Activated CD8-positive, alpha-beta T cell treated with anti-CD3 and anti-CD28 coated beads for 36 hours (primary cell): ENCODE measurements at regions not wholly inside any gene's neighbourhood (a gene's known extent, or its start where the extent isn't known, plus 50 kb on each side); places are given as distances from the start of the nearest gene placed in this dataset.

Experiments used
- ATAC-seq: fragments of 200-7000 bp; cut with Tn5 transposase; one replicate; pipeline ENCODE4 v1.10.0; 2021; ENCODE audit warnings: mild to moderate bottlenecking, moderate library complexity
- CTCF ChIA-PET: fragments of 350-600 bp; sonication (Branson Sonifier 250); formaldehyde crosslinking; loops from one replicate; lab custom pipeline; 2021; ENCODE audit warnings: antibody characterized with exemption; lab: Charles Lee
- POLR2A ChIA-PET: fragments of 350-600 bp; sonication (Branson Sonifier 250); formaldehyde crosslinking; loops from one replicate; lab custom pipeline; 2021; ENCODE audit warnings: antibody characterized with exemption; lab: Charles Lee
- DNase-seq: peaks from one replicate; pipeline ENCODE4 v3.0.0-alpha.2; 2020
- H3K27ac Mint-ChIP-seq: one replicate; pipeline ENCODE4 v1.8.0; 2021; ENCODE audit warnings: mild to moderate bottlenecking, mixed read lengths
- H3K27me3 Mint-ChIP-seq: one replicate; pipeline ENCODE4 v1.8.0; 2021; ENCODE audit warnings: mixed read lengths
- H3K36me3 Mint-ChIP-seq: one replicate; pipeline ENCODE4 v1.8.0; 2021; ENCODE audit warnings: low read depth, mixed read lengths
- H3K4me1 Mint-ChIP-seq: one replicate; pipeline ENCODE4 v1.8.0; 2021; ENCODE audit warnings: low read depth, mixed read lengths
- H3K4me3 Mint-ChIP-seq: one replicate; pipeline ENCODE4 v1.8.0; 2021; ENCODE audit warnings: mild to moderate bottlenecking, moderate library complexity, mixed read lengths
- H3K9me3 Mint-ChIP-seq: one replicate; pipeline ENCODE4 v1.8.0; 2021; ENCODE audit warnings: mixed read lengths
- CTCF ChIP-seq: fragments of 200-600 bp; IDR thresholded peaks from one replicate; pipeline ENCODE4 v1.8.0; 2022; ENCODE audit warnings: antibody characterized with exemption, mild to moderate bottlenecking
- intact Hi-C: fragments of 100-400 bp; cut with micrococcal nuclease; formaldehyde crosslinking; loops from one replicate; pipeline ENCODE4 v1.10.0; 2022

DNA sequence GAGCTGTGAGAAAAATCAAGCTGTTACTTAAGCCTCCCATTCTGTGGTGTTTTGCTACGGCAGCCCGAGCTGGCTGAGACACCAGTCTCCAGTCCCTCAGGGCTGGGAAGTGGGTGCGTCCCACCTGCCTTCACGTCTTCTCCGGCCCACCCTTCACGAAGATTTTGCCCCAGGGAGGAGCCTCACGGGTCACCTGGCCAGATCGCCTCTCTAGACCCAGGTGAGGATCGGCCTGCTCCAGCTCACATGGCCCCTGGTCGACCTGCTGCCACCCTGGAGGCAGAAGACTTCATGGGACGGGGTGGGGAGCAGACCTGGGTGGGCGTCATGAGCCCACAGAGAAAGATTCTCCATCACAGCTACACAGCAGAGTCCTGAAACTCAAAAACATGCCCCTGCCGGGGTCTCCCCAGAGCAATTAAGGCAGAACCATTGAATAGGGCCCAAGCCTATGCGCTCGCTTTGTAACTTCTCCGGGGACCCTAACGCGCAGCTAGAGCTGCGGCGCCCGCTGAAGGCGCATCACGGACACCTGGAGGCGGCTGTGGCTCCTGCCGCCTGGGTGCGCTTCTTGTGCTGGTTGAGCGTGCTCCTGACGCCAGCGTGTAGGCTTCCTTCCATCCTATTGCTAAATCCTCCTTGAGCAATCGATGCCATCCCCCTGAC lies 92.6 kb upstream of the ALDH1A3 start:
- Mint-ChIP-seq H3K9me3 (no peaks in the 10 kb centered on the region), H3K27me3 (peaks cover 4% of the 10 kb centered on the region), H3K36me3 (no peaks in the 10 kb centered on the region), H3K4me1 (no peaks in the 10 kb centered on the region), H3K4me3 (no peak overlapping the region), H3K27ac (no peak overlapping the region)
- CTCF ChIA-PET = no interaction called here
- intact Hi-C loops = no loop called here
- POLR2A ChIA-PET = no interaction called here
- no peak for ATAC-seq
- TF ChIP-seq CTCF = no peak
- no peak for DNase-seq

- DNase-seq = no peak
- peaks cover 2% of the 10 kb centered on the region for H3K27me3 Mint-ChIP-seq
- CTCF ChIA-PET = no interaction called here
- intact Hi-C loops = no loop called here
- H3K27ac Mint-ChIP-seq = no peak overlapping the region
- H3K4me1 Mint-ChIP-seq = no peaks in the 10 kb centered on the region
- POLR2A ChIA-PET = no interaction called here
- no peak for ATAC-seq
- H3K36me3 Mint-ChIP-seq = no peaks in the 10 kb centered on the region
- H3K9me3 Mint-ChIP-seq = no peaks in the 10 kb centered on the region
- no peak overlapping the region for H3K4me3 Mint-ChIP-seq
- TF ChIP-seq CTCF = no peak
Measured at GRCh38 chr15:100787567-100788417, 91.8 kb upstream of the ALDH1A3 start.

- Mint-ChIP-seq H3K36me3 (no peaks in the 10 kb centered on the region), H3K27ac (no peak overlapping the region), H3K9me3 (no peaks in the 10 kb centered on the region), H3K4me1 (no peaks in the 10 kb centered on the region), H3K27me3 (peaks cover 2% of the 10 kb centered on the region), H3K4me3 (no peak overlapping the region)
- ChIA-PET POLR2A (no interaction called here), CTCF (no interaction called here)
- TF ChIP-seq CTCF = no peak
- intact Hi-C loops = no loop called here
- ATAC-seq = no peak
- no peak for DNase-seq
Measured at GRCh38 chr15:100788418-100789105, 91.1 kb upstream of the ALDH1A3 start.

DNA sequence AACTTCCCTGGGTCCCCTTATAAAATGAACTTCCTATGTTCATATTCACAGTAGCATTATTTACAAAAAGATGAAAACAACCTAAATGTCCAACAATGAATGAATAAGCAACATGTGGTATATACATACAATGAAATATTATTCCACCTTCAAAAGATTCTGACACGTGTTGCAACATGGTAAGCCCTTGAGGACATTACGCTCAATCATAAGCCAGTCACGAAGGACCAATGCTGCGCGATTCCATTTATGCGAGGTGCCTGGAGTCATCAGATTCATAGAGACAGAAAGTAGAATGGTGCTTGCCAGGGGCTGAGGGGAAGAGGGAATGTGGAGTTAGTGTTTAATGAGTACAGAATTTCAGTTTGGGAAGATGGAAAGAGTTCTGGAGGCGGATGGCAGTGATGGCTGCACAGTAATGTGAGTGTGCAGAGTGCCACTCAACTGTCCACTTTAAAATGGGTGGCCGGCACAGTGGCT lies 88.8 kb upstream of the ALDH1A3 start:
- CTCF ChIA-PET = no interaction called here
- TF ChIP-seq CTCF = no peak
- H3K36me3 Mint-ChIP-seq = no peaks in the 10 kb centered on the region
- no peak overlapping the region for H3K27ac Mint-ChIP-seq
- ATAC-seq (no peak), DNase-seq (no peak)
- POLR2A ChIA-PET = no interaction called here
- no peaks in the 10 kb centered on the region for H3K9me3 Mint-ChIP-seq
- no peak overlapping the region for H3K4me3 Mint-ChIP-seq
- peaks cover 5% of the 10 kb centered on the region for H3K27me3 Mint-ChIP-seq
- intact Hi-C loops = no loop called here
- H3K4me1 Mint-ChIP-seq = no peaks in the 10 kb centered on the region
